HepG2 (cell line): ENCODE measurements at regions not wholly inside any gene's neighbourhood (a gene's known extent, or its start where the extent isn't known, plus 50 kb on each side); places are given as distances from the start of the nearest gene placed in this dataset.

Experiments used
- AKAP8 ChIP-seq: sonication (generic); formaldehyde crosslinking; IDR thresholded peaks from 2 replicates; pipeline ENCODE4 v1.5.1; 2020; ENCODE audit warnings: mild to moderate bottlenecking, missing genetic modification reagents
- CENPX ChIP-seq: sonication (generic); formaldehyde crosslinking; IDR thresholded peaks from 2 replicates; pipeline ENCODE4 v1.9.0; 2021; ENCODE audit warnings: mild to moderate bottlenecking, missing genetic modification reagents, moderate library complexity
- CHCHD3 ChIP-seq: sonication (generic); formaldehyde crosslinking; IDR thresholded peaks from 2 replicates; pipeline ENCODE4 v1.8.0; 2022; ENCODE audit warnings: mild to moderate bottlenecking, missing genetic modification reagents, moderate library complexity
- ELF4 ChIP-seq: sonication (generic); formaldehyde crosslinking; IDR thresholded peaks from 2 replicates; pipeline ENCODE4 v1.5.0; 2020; ENCODE audit warnings: missing genetic modification reagents, mild to moderate bottlenecking, moderate library complexity, borderline replicate concordance
- ETS1 ChIP-seq: sonication (generic); formaldehyde crosslinking; IDR thresholded peaks from 2 replicates; pipeline ENCODE4 v1.4.0; 2020; ENCODE audit warnings: missing genetic modification reagents
- HDAC1 ChIP-seq: sonication (generic); formaldehyde crosslinking; IDR thresholded peaks from 2 replicates; pipeline ENCODE4 v1.5.1; 2020; ENCODE audit warnings: mild to moderate bottlenecking, missing genetic modification reagents
- HMGXB4 ChIP-seq, 2 experiments: sonication (generic) in 1 of 2; formaldehyde crosslinking in 1 of 2; IDR thresholded peaks; 2 replicates each; pipeline versions ENCODE4 v1.4.0 to v1.6.1; 2018 to 2020; ENCODE audit warnings: missing genetic modification reagents in 2 of 2, borderline replicate concordance in 1 of 2, low read depth in 1 of 2, mild to moderate bottlenecking in 1 of 2, missing biosample characterization in 1 of 2
- HNRNPLL ChIP-seq: fragments of 200-400 bp; formaldehyde crosslinking; IDR thresholded peaks from 2 replicates; pipeline ENCODE4 v1.6.1; 2017; ENCODE audit warnings: mild to moderate bottlenecking, low read depth, low read length; ENCODE audit not compliant: poor library complexity, severe bottlenecking
- HNRNPUL1 ChIP-seq: fragments of 200-400 bp; formaldehyde crosslinking; IDR thresholded peaks from 2 replicates; pipeline ENCODE4 v1.6.1; 2017; ENCODE audit warnings: low read depth, mild to moderate bottlenecking, low read length, moderate library complexity
- IRX3 ChIP-seq: sonication (generic); formaldehyde crosslinking; IDR thresholded peaks from 2 replicates; pipeline ENCODE4 v1.8.1; 2023; ENCODE audit warnings: mild to moderate bottlenecking, low read depth, missing genetic modification reagents, borderline replicate concordance
- KAT7 ChIP-seq: IDR thresholded peaks from 2 replicates; pipeline ENCODE4 v1.6.1; 2018; ENCODE audit warnings: borderline replicate concordance, missing compliant biosample characterization
- MYNN ChIP-seq: sonication (generic); formaldehyde crosslinking; IDR thresholded peaks from 2 replicates; pipeline ENCODE4 v1.4.0; 2020; ENCODE audit warnings: mild to moderate bottlenecking, low read depth, missing genetic modification reagents
- NCOA5 ChIP-seq: sonication (generic); formaldehyde crosslinking; IDR thresholded peaks from 2 replicates; pipeline ENCODE4 v1.4.0; 2020; ENCODE audit warnings: missing genetic modification reagents
- NR0B2 ChIP-seq: sonication (generic); formaldehyde crosslinking; IDR thresholded peaks from 2 replicates; pipeline ENCODE4 v1.4.0; 2020; ENCODE audit warnings: mild to moderate bottlenecking, missing genetic modification reagents
- NR2C2 ChIP-seq: sonication (generic); formaldehyde crosslinking; IDR thresholded peaks from 2 replicates; pipeline ENCODE4 v1.4.0; 2020; ENCODE audit warnings: missing genetic modification reagents, mild to moderate bottlenecking, moderate library complexity, borderline replicate concordance
- POLR2AphosphoS5 ChIP-seq: IDR thresholded peaks from 2 replicates; pipeline ENCODE4 v1.6.1; 2012; ENCODE audit warnings: low read depth, low read length
- XRCC5 ChIP-seq: fragments of 200-400 bp; formaldehyde crosslinking; optimal IDR thresholded peaks from 2 replicates; pipeline ENCODE3; 2017; ENCODE audit warnings: mild to moderate bottlenecking, low read length
- ZBED4 ChIP-seq: sonication (generic); formaldehyde crosslinking; IDR thresholded peaks from 2 replicates; pipeline ENCODE4 v1.4.0; 2020; ENCODE audit warnings: missing genetic modification reagents, borderline replicate concordance
- ZNF331 ChIP-seq: sonication (generic); formaldehyde crosslinking; IDR thresholded peaks from 2 replicates; pipeline ENCODE4 v1.4.0; 2020; ENCODE audit warnings: missing genetic modification reagents
- ZNF432 ChIP-seq: sonication (generic); formaldehyde crosslinking; IDR thresholded peaks from 2 replicates; pipeline ENCODE4 v1.5.0; 2020; ENCODE audit warnings: missing genetic modification reagents, mild to moderate bottlenecking, borderline replicate concordance
- ZNF557 ChIP-seq: sonication (generic); formaldehyde crosslinking; IDR thresholded peaks from 2 replicates; pipeline ENCODE4 v1.4.0; 2020; ENCODE audit warnings: missing genetic modification reagents
- ZNF577 ChIP-seq: sonication (generic); formaldehyde crosslinking; IDR thresholded peaks from 2 replicates; pipeline ENCODE4 v1.4.0; 2020; ENCODE audit warnings: mild to moderate bottlenecking, low read depth, missing genetic modification reagents, borderline replicate concordance
- ZNF776 ChIP-seq: sonication (generic); formaldehyde crosslinking; IDR thresholded peaks from 2 replicates; pipeline ENCODE4 v1.4.0; 2020; ENCODE audit warnings: mild to moderate bottlenecking, missing genetic modification reagents

GRCh38 chr7:155190688-155191087 lies 107.0 kb upstream of the INSIG1 start (continued):
- TF ChIP-seq ETS1 (CRISPR knock-in tag): no peak
- TF ChIP-seq MYNN (CRISPR knock-in tag): no peak
- TF ChIP-seq NCOA5: no peak
- no peak for TF ChIP-seq NR0B2 (CRISPR knock-in tag)
- TF ChIP-seq ZNF776 (CRISPR knock-in tag): no peak
- peak; percentile 66 for TF ChIP-seq XRCC5
- TF ChIP-seq ZNF432 (CRISPR knock-in tag): no peak
- no peak for TF ChIP-seq AKAP8
- 0 out of 4 replicates have a peak, but pooled peaks of 1 of the 2 experiments have one; percentile 18 for TF ChIP-seq HMGXB4 (CRISPR knock-in tag; IDR thresholded peaks at IDR 0.05; ENCODE audit: borderline replicate concordance in 1 of 2, low read depth in 1 of 2)
- TF ChIP-seq POLR2AphosphoS5: no peak
- TF ChIP-seq IRX3 (CRISPR knock-in tag): no peak
- no peak for TF ChIP-seq NR2C2
- TF ChIP-seq ZNF557 (CRISPR knock-in tag): no peak
- no peak for TF ChIP-seq ELF4 (CRISPR knock-in tag)
- no peak for TF ChIP-seq HDAC1 (CRISPR knock-in tag)
- TF ChIP-seq CENPX (CRISPR knock-in tag): no peak
- TF ChIP-seq HNRNPLL: no peak
- TF ChIP-seq ZNF331 (CRISPR knock-in tag): no peak
- TF ChIP-seq ZBED4 (CRISPR knock-in tag): no peak
- TF ChIP-seq KAT7 (CRISPR knock-in tag): no peak
- no peak for TF ChIP-seq CHCHD3 (CRISPR knock-in tag)
- TF ChIP-seq ZNF577 (CRISPR knock-in tag): no peak
- TF ChIP-seq HNRNPUL1: no peak
